SJCRH30 (cell line): ENCODE measurements at regions not wholly inside any gene's neighbourhood (a gene's known extent, or its start where the extent isn't known, plus 50 kb on each side); places are given as distances from the start of the nearest gene placed in this dataset.
A peak's percentile ranks its signal among the peaks of the same experiment; 100 is the strongest.
"Not testable (repeated sequence)": the region's sequence is repeated elsewhere in the genome, so short reads cannot be mapped to it uniquely, and the experiment has no call there.

Experiments
- DNase-seq, 2 experiments: peaks; one replicate each; pipeline ENCODE4 v3.0.0-alpha.2; 2015 to 2020
- H3K27ac ChIP-seq: fragments of 250-450 bp; sonication (Bioruptor Pico); 2 replicates; pipeline ENCODE4 v1.5.1; 2020; ENCODE audit warnings: mild to moderate bottlenecking, moderate library complexity
- H3K27me3 ChIP-seq: fragments of 250-450 bp; sonication (Bioruptor Pico); 2 replicates; pipeline ENCODE4 v1.5.1; 2020; ENCODE audit warnings: mild to moderate bottlenecking, moderate library complexity
- H3K36me3 ChIP-seq: fragments of 250-450 bp; sonication (Bioruptor Pico); 2 replicates; pipeline ENCODE4 v1.5.1; 2020; ENCODE audit warnings: mild to moderate bottlenecking, moderate library complexity
- H3K4me1 ChIP-seq: fragments of 250-450 bp; sonication (Bioruptor Pico); 2 replicates; pipeline ENCODE4 v1.5.1; 2020; ENCODE audit warnings: mild to moderate bottlenecking, moderate library complexity
- H3K4me3 ChIP-seq: fragments of 250-450 bp; sonication (Bioruptor Pico); 2 replicates; pipeline ENCODE4 v1.5.1; 2020; ENCODE audit warnings: mild to moderate bottlenecking, moderate library complexity
- H3K9me3 ChIP-seq: fragments of 250-450 bp; sonication (Bioruptor Pico); replicated peaks from 2 replicates; pipeline ENCODE4 v1.5.1; 2020; ENCODE audit warnings: mild to moderate bottlenecking, moderate library complexity

DNA sequence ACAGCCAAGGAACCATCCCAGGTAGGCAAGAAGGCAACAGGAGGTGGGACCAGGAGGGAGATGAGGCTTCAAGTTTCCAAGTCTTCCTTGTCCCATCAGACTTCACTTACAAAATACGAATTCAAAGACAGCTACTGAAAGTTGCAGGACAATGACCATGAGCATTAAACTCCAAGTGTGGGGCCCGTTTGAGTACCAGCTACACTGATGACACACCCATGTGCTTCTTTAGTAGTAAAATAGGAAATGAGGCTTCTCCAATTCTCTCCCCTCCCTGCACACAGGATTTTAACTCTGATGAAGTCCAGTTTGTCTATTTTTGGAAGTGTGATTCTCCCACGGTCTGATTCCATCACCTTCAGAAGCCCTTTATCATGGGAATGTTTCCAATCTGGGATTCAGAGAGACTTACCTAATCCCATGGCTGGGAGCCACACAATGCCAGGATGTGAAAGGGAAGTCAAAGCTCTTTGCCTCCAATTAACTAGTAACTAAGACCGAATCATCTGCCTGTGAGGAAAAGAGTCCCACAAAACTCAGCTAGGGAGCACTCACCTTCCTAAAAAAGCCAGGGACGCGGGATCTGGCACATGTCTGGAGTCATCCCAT lies 222.8 kb upstream of the MSX2 start:
- Histone ChIP-seq H3K27me3 (no peaks in the 10 kb centered on the region), H3K9me3 (no peaks in the 10 kb centered on the region; the same call in 1 of the 2 replicates), H3K4me1 (no peaks in the 10 kb centered on the region), H3K36me3 (no peaks in the 10 kb centered on the region), H3K4me3 (no peak overlapping the region), H3K27ac (no peak overlapping the region)
- no peak for DNase-seq

DNA sequence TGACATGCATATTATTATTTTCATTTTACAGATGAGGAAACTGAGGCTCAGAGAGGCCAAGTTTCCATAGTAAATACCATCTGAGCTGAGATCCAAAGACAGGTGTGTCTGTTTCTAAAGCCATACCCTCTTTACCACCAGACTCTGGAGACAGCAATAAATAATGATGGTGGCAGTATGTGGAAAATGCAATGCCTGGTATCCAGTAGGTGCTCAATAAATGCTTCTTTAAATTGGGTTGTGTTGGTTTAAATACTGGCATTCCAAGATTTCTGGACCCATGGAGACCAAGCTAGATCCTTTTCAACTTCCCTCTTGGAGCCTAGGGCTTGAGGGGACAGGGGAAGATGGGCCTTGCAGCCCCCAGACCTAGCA lies 221.3 kb upstream of the MSX2 start:
- H3K27ac ChIP-seq, result no peak overlapping the region
- no peak overlapping the region for H3K4me3 ChIP-seq
- DNase-seq, result no peak

DNA sequence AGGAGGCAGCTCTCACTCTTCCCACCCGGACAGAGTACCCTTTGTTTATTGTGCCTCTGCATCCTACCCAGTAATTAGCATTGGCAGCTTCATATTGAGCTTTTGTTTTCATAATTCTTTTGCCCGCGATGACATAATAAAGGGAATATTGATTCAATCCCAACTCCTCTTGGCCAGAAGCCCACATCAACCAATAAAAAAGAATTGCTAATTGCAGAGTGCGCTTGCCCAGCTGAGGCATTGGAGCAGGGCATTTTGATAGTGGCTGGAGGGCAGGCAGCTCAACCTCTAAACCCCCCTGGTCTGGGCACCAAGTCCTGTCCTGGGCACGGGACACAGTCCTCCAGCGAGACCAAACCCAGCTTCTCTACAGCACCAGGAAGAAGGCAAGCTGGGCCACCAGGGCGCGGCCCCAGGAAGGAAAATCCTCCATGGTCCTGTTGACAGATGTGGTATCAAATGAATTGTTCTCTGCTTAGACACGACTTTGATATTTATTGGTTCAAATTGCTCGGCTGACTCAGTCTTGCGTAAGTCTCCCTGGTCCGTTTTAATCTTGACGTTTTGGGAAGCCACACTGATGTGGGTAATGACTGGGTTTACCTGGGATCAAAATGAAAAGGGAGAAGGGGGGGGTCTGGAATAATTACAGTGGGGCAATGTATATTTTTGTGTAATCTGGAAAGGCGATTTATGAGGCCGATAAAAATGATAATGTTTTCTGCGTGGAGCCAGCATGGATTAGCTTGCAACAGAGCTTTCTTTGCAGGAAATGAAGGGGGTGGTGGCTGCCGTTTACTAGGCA lies 220.7 kb upstream of the MSX2 start:
- H3K36me3 ChIP-seq, result no peaks in the 10 kb centered on the region
- no peaks in the 10 kb centered on the region for H3K27me3 ChIP-seq
- no peak overlapping the region for H3K4me3 ChIP-seq
- H3K9me3 ChIP-seq, result no peaks in the 10 kb centered on the region
- no peak for DNase-seq
- no peak overlapping the region for H3K27ac ChIP-seq
- no peaks in the 10 kb centered on the region for H3K4me1 ChIP-seq

More for the DNA sequence above, 221.3 kb upstream of the MSX2 start:
- Histone ChIP-seq H3K36me3 (no peaks in the 10 kb centered on the region), H3K9me3 (no peaks in the 10 kb centered on the region; the same call in 1 of the 2 replicates), H3K4me1 (no peaks in the 10 kb centered on the region), H3K27me3 (no peaks in the 10 kb centered on the region)

GRCh38 chr5:174504266-174504726 lies 220.1 kb upstream of the MSX2 start:
- H3K4me3 ChIP-seq, result no peak overlapping the region
- H3K36me3 ChIP-seq, result no peaks in the 10 kb centered on the region
- H3K4me1 ChIP-seq, result no peaks in the 10 kb centered on the region
- DNase-seq, result no peak
- H3K27ac ChIP-seq, result no peak overlapping the region
- no peaks in the 10 kb centered on the region for H3K27me3 ChIP-seq
- H3K9me3 ChIP-seq, result no peaks in the 10 kb centered on the region

DNA sequence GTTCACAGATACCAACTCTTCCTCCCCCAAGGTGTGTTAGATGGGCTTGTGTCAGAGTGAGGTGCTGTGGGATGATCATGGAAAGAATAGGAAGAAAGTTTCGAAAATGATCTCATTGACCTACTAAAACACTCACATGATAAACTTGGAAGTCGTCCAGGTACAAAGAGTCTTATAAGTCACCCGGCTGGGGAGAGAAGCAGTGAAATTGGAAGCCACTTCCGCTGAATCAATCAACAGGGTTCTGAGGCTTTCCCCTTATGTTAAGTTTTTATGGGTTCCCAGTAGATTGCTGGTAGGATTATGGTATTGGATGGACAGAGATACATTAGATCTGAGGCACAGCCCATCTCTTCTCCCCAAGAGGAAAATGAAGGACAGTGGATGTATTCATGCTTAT lies 218.8 kb upstream of the MSX2 start:
- Histone ChIP-seq H3K9me3 (no peaks in the 10 kb centered on the region), H3K27ac (no peak overlapping the region), H3K4me1 (no peaks in the 10 kb centered on the region), H3K27me3 (no peaks in the 10 kb centered on the region), H3K4me3 (no peak overlapping the region), H3K36me3 (no peaks in the 10 kb centered on the region)
- peak in 1 of 2 experiments; percentile 20 for DNase-seq

- not testable (repeated sequence) for H3K9me3 ChIP-seq, H3K27ac ChIP-seq, H3K36me3 ChIP-seq, H3K4me3 ChIP-seq, H3K27me3 ChIP-seq, H3K4me1 ChIP-seq
- peak in 1 of 2 experiments; percentile 7 for DNase-seq
Measured at GRCh38 chr5:174510782-174511453, 213.5 kb upstream of the MSX2 start.

DNA sequence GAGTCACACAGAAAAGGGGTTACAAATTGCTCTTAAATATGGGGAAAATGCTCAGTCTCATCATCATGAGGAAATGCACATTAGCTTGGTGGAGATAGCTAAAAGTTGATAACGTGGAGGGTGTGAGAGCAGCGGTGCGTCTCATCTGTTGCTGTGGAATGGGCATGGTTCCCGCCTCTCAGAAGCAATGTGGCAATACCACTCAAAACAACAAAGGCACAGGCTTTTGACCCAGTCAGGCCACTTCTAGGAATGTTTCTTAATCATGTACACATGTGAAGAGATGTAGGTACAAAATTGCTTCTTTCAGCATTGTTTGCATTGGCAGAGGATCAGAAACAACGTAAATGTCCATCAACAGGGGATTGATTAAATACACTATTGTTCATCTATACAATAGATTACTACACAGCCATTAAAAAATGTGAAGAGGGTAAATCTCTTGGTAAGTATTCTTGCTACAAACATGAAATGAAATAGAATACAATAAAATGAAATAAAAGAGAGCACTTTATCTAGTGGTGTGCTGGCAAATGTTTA lies 212.6 kb upstream of the MSX2 start:
- Histone ChIP-seq H3K27me3 (no peaks in the 10 kb centered on the region), H3K27ac (no peak overlapping the region), H3K36me3 (no peaks in the 10 kb centered on the region), H3K9me3 (no peaks in the 10 kb centered on the region), H3K4me3 (no peak overlapping the region), H3K4me1 (no peaks in the 10 kb centered on the region)
- DNase-seq, result no peak

DNA sequence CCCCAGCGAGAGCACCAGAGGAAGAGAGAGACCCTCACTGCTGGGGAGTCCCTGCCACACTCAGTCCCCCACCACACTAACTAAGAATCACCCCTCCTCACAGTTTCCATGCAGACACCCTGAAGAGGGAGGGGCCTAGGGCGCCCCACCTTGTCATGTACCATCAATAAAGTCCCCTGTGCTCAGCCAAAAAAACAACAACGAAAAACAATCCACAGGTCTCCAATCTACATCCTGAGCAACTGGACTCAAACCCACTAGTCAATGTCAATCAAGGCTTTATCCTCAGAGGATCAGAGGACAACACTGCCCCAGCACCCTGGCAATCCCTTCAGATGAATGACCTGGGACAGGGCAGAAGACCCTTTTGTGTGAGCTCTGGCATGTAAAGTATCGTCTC lies 210.1 kb upstream of the MSX2 start:
- H3K4me1 ChIP-seq, result no peaks in the 10 kb centered on the region
- H3K4me3 ChIP-seq, result no peak overlapping the region
- no peak for DNase-seq
- no peaks in the 10 kb centered on the region for H3K9me3 ChIP-seq
- no peaks in the 10 kb centered on the region for H3K27me3 ChIP-seq
- no peak overlapping the region for H3K27ac ChIP-seq
- no peaks in the 10 kb centered on the region for H3K36me3 ChIP-seq

GRCh38 chr5:174514983-174515394 lies 209.4 kb upstream of the MSX2 start:
- no peaks in the 10 kb centered on the region for H3K4me1 ChIP-seq
- H3K27ac ChIP-seq, result no peak overlapping the region

GRCh38 chr5:174516741-174517140 lies 207.6 kb upstream of the MSX2 start:
- H3K27ac ChIP-seq, result no peak overlapping the region
- no peaks in the 10 kb centered on the region for H3K27me3 ChIP-seq
- no peaks in the 10 kb centered on the region for H3K4me1 ChIP-seq
- H3K36me3 ChIP-seq, result no peaks in the 10 kb centered on the region
- no peaks in the 10 kb centered on the region for H3K9me3 ChIP-seq
- H3K4me3 ChIP-seq, result no peak overlapping the region
- DNase-seq, result no peak

More at GRCh38 chr5:174514983-174515394, 209.4 kb upstream of the MSX2 start:
- Histone ChIP-seq H3K36me3 (no peaks in the 10 kb centered on the region), H3K4me3 (no peak overlapping the region), H3K27me3 (no peaks in the 10 kb centered on the region), H3K9me3 (no peaks in the 10 kb centered on the region)
- DNase-seq, result no peak

DNA sequence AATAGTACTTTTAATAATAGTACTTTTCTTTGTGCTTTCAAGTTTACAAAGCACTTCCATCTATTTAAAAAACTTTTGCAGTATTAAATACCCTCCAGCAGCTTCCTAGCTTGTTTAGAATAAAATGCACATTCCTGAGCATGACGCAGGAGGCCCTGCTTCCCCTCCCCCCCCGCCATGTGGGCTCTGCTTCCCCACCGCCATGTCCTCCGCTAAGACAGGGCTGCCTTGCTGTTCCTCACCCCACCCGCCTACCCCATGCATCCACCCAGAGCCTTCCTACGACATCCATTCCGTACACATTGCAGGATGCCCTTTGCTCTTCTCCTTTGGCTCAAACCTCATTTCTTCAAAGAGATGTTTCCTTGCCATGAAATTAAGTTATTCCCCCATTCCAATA lies 205.9 kb upstream of the MSX2 start:
- Histone ChIP-seq H3K27ac (no peak overlapping the region), H3K36me3 (no peaks in the 10 kb centered on the region), H3K27me3 (no peaks in the 10 kb centered on the region), H3K9me3 (no peaks in the 10 kb centered on the region), H3K4me3 (no peak overlapping the region), H3K4me1 (no peaks in the 10 kb centered on the region)
- DNase-seq, result no peak

DNA sequence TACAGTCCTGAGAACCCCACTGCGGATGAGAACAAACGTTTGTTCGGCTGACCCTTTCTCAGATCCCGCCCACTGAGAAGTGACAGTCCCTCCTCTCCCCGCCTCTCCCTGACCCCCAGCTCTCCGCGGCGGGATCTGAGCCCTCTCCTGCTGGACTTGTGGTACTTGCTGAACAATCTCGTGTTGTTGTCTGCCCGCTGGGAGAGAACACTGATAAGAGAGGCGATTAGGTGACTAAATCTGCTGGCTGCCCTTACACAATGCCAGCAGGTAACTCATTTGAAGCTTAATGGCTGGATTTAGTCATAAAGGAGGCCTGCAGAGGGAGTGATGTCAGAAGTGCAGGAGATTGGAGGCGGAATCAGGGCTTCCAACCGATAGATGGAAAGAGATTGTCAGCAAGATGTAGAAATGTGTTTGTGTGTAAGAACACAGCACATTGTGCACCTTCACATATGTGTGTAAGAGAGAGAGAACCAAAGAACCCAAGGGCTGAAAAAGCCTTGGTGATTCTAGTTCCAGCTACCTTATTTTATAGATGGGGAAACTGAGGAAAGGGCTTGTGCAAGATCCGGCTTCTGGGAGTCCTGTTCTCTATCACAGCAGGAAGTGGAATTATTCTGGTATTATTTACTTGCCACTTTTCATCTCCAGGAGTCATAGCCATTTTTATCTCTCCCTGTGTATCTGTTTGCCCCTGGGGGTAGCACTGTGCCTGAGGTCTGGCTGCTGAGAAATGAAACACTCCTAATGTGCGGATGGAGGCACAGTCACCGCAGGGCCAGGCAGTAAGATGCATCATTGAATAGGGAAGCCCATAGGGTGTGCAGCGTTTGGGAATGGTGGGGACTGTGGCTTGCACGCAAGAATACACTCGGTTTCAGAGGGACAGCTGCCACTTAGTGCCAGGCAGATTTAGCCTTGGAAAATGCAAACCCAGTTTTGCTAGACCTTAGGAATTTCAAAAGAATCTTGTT lies 203.7 kb upstream of the MSX2 start:
- Histone ChIP-seq H3K27ac (no peak overlapping the region), H3K36me3 (no peaks in the 10 kb centered on the region), H3K4me1 (no peaks in the 10 kb centered on the region), H3K4me3 (no peak overlapping the region), H3K27me3 (no peaks in the 10 kb centered on the region), H3K9me3 (no peaks in the 10 kb centered on the region)
- DNase-seq, result no peak

- H3K36me3 ChIP-seq, result no peaks in the 10 kb centered on the region
- DNase-seq, result no peak
- no peaks in the 10 kb centered on the region for H3K4me1 ChIP-seq
- no peaks in the 10 kb centered on the region for H3K27me3 ChIP-seq
- H3K27ac ChIP-seq, result no peak overlapping the region
- H3K9me3 ChIP-seq, result no peaks in the 10 kb centered on the region
- no peak overlapping the region for H3K4me3 ChIP-seq
Measured at GRCh38 chr5:174521449-174521848, 202.9 kb upstream of the MSX2 start.
